Spleen (tissue), 11 donors: ENCODE measurements at regions not wholly inside any gene's neighbourhood (a gene's known extent, or its start where the extent isn't known, plus 50 kb on each side); places are given as distances from the start of the nearest gene placed in this dataset.

Source experiments
- DNase-seq: peaks from one replicate; pipeline ENCODE4 v3.0.0-alpha.2; 2020
- H3K27ac ChIP-seq, 8 donors: fragments of 200-600 bp; sonication (generic) in 7 of 8; 1 replicate in 4 of 8; 2 replicates in 4 of 8; pipeline versions ENCODE4 v1.5.0 to v1.8.0; 2016 to 2021; ENCODE audit warnings: inconsistent platforms in 4 of 8, mild to moderate bottlenecking in 4 of 8, moderate library complexity in 1 of 8
- H3K27me3 ChIP-seq, 7 donors: fragments of 200-600 bp; sonication (generic) in 6 of 7; replicated peaks in 1 of 7; 1 replicate in 4 of 7; 2 replicates in 3 of 7; pipeline versions ENCODE4 v1.5.0 to v1.8.0; 2016 to 2021; ENCODE audit warnings: inconsistent platforms in 3 of 7, mild to moderate bottlenecking in 1 of 7
- H3K36me3 ChIP-seq, 6 donors: fragments of 200-600 bp; sonication (generic) in 5 of 6; 1 replicate in 4 of 6; 2 replicates in 2 of 6; pipeline versions ENCODE4 v1.5.0 to v1.8.0; 2016 to 2021; ENCODE audit warnings: inconsistent platforms in 2 of 6
- H3K4me1 ChIP-seq, 6 donors: fragments of 200-600 bp; sonication (generic) in 5 of 6; 1 replicate in 3 of 6; 2 replicates in 3 of 6; pipeline versions ENCODE4 v1.5.0 to v1.8.0; 2016 to 2021; ENCODE audit warnings: inconsistent platforms in 3 of 6
- H3K4me3 ChIP-seq, 8 donors: fragments of 200-600 bp; sonication (generic) in 7 of 8; 1 replicate in 4 of 8; 2 replicates in 4 of 8; pipeline versions ENCODE4 v1.5.0 to v1.8.0; 2016 to 2021; ENCODE audit warnings: inconsistent platforms in 4 of 8, mild to moderate bottlenecking in 4 of 8, moderate library complexity in 2 of 8
- H3K9me3 ChIP-seq, 8 donors: fragments of 200-600 bp; sonication (generic) in 7 of 8; 1 replicate in 4 of 8; 2 replicates in 4 of 8; pipeline versions ENCODE4 v1.5.0 to v1.8.0; 2016 to 2021; ENCODE audit warnings: inconsistent platforms in 4 of 8
- CTCF ChIP-seq, 11 experiments: fragments of 200-600 bp in 7 of 11; fragments of 450-650 bp in 4 of 11; sonication (generic) in 4 of 11; IDR thresholded peaks in 8 of 11; conservative IDR thresholded peaks in 3 of 11; 1 replicate in 7 of 11; 2 replicates in 4 of 11; pipeline versions ENCODE4 v1.4.0 to v1.8.0; 2016 to 2021; ENCODE audit warnings: antibody characterized with exemption in 11 of 11, inconsistent platforms in 4 of 11, mild to moderate bottlenecking in 1 of 11
- POLR2A ChIP-seq, 3 donors: fragments of 450-650 bp; IDR thresholded peaks; one replicate each; pipeline ENCODE4 v1.5.1; 2017; ENCODE audit warnings: antibody characterized with exemption in 3 of 3, mild to moderate bottlenecking in 1 of 3
- POLR2AphosphoS5 ChIP-seq, 3 donors: sonication (generic); formaldehyde crosslinking; IDR thresholded peaks; one replicate each; pipeline ENCODE4 v1.5.1; 2017; ENCODE audit warnings: antibody characterized with exemption in 3 of 3
- WGBS, 5 donors: extraction: QIAGEN DNeasy Blood & Tissue Kit in 3 of 5; methylation state at CpG; one replicate each; pipeline versions ENCODE4 v1.1.5 to v1.1.7; 2013 to 2018; 5-methylcytosine and 5-hydroxymethylcytosine counted together
- intact Hi-C: fragments of 100-400 bp; cut with DNase I; formaldehyde crosslinking; loops from one replicate; pipeline ENCODE4 v1.15.0; 2023; ENCODE audit warnings: low total_unique reads
- donor health status: healthy with polysubstance abuse.
- donor health status: DM: no; HTN: no; CAD: no; lungs with moderate emphysema.
- donor health status: DM: no; HTN: no; CAD: no.
- donor health status: Bipolar disorder and iron deficiency.
- donor health status: healthy.
- donor health status: DM: no; HTN: no; CAD: no.
- donor health status: DM: yes; HTN: yes; CAD: no.

- H3K27me3 ChIP-seq: no peaks in the 10 kb centered on the region
- H3K4me3 ChIP-seq: no peak overlapping the region
- H3K9me3 ChIP-seq: no peaks in the 10 kb centered on the region
- no peak overlapping the region for H3K27ac ChIP-seq
- intact Hi-C loops: no loop called here
- TF ChIP-seq POLR2A (IDR thresholded peaks at IDR 0.05): no peak
- no peak for TF ChIP-seq CTCF (IDR thresholded peaks at IDR 0.05 in 8 of 11, conservative IDR thresholded peaks at IDR 0.05 in 3 of 11)
- peak in 1 of 3 donors; percentile 33 for TF ChIP-seq POLR2AphosphoS5 (IDR thresholded peaks at IDR 0.05)
- no peaks in the 10 kb centered on the region for H3K36me3 ChIP-seq
- DNase-seq: no peak
- whole genome bisulfite sequencing, 5 donors: 51 to 76% (median 70%) methylated on average over 1 of the region's 1 CpG
- H3K4me1 ChIP-seq: no peaks in the 10 kb centered on the region
Observed at GRCh38 chr7:21099432-21099831, 312.7 kb upstream of the SP8 start.

- no peak for TF ChIP-seq POLR2A (IDR thresholded peaks at IDR 0.05)
- TF ChIP-seq POLR2AphosphoS5 (IDR thresholded peaks at IDR 0.05): no peak
- TF ChIP-seq CTCF (IDR thresholded peaks at IDR 0.05 in 8 of 11, conservative IDR thresholded peaks at IDR 0.05 in 3 of 11): no peak
- Histone ChIP-seq H3K27me3 (no peaks in the 10 kb centered on the region), H3K4me3 (no peak overlapping the region), H3K27ac (no peak overlapping the region), H3K36me3 (no peaks in the 10 kb centered on the region), H3K4me1 (no peaks in the 10 kb centered on the region), H3K9me3 (no peaks in the 10 kb centered on the region)
- intact Hi-C loops: no loop called here
- DNase-seq: no peak
Observed at GRCh38 chr7:21099955-21100354, 313.3 kb upstream of the SP8 start.

GRCh38 chr7:21101541-21101940 lies 314.9 kb upstream of the SP8 start:
- H3K4me3 ChIP-seq: no peak overlapping the region
- DNase-seq: no peak
- WGBS, 5 donors: 80 to 90% (median 86%) methylated on average over 2 of the region's 2 CpGs
- no peak overlapping the region for H3K27ac ChIP-seq
- H3K27me3 ChIP-seq: no peaks in the 10 kb centered on the region
- H3K9me3 ChIP-seq: no peaks in the 10 kb centered on the region
- no peak for TF ChIP-seq CTCF (IDR thresholded peaks at IDR 0.05 in 8 of 11, conservative IDR thresholded peaks at IDR 0.05 in 3 of 11)
- no peak for TF ChIP-seq POLR2AphosphoS5 (IDR thresholded peaks at IDR 0.05)
- no peak for TF ChIP-seq POLR2A (IDR thresholded peaks at IDR 0.05)
- no peaks in the 10 kb centered on the region for H3K4me1 ChIP-seq
- no peaks in the 10 kb centered on the region for H3K36me3 ChIP-seq
- intact Hi-C loops: no loop called here

GRCh38 chr7:21103426-21104123 lies 316.9 kb upstream of the SP8 start:
- H3K27me3 ChIP-seq: no peaks in the 10 kb centered on the region
- intact Hi-C loops: no loop called here
- WGBS, 5 donors: 71 to 83% (median 79%) methylated on average over 4 of the region's 4 CpGs
- no peak overlapping the region for H3K4me3 ChIP-seq
- no peaks in the 10 kb centered on the region for H3K4me1 ChIP-seq
- no peaks in the 10 kb centered on the region for H3K36me3 ChIP-seq
- DNase-seq: no peak
- no peak overlapping the region for H3K27ac ChIP-seq
- H3K9me3 ChIP-seq: no peaks in the 10 kb centered on the region
- no peak for TF ChIP-seq CTCF (IDR thresholded peaks at IDR 0.05 in 8 of 11, conservative IDR thresholded peaks at IDR 0.05 in 3 of 11)
- no peak for TF ChIP-seq POLR2A (IDR thresholded peaks at IDR 0.05)
- no peak for TF ChIP-seq POLR2AphosphoS5 (IDR thresholded peaks at IDR 0.05)
